ENCODE measurements at regions not wholly inside any gene's neighbourhood (a gene's known extent, or its start where the extent isn't known, plus 50 kb on each side); places are given as distances from the start of the nearest gene placed in this dataset.

DNA sequence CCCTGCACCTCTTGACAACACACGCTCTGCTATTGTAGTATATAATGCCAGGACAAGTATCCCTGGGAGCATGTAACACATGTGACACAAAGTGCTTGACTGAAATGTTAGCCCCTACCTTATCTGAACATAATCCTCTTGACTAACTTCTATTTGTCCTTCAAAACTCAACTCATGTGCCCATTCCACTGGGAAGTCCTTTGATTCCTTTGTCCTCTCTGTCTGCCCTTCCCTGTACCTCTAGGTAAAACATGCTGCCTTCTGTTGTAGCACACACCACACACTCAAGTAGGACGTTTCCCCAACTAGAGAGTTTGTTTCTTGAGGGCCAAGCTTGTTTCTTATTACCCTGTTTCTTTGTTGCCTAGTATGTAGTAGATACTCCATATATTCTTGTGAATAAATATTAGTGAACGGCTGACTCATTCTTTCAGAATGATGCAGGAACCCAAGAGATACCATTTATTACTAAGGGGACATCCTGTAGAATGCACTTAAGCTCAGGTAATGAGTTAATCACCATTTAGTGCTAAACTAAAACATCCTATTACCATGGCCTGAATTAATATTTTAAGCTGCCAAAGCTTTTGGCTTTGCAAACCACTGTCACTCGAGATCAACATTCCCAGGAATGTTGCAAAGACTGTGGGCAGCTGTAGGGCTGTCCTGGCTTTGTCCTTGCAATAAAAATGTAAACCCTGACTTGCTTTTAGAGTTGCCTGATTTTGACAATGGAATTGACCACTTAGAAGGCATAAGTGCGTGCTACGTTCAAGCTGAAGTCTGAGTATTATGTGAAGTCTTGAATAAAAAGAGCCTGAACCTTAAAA lies 313.4 kb downstream of the COG6 start:
- TF ChIP-seq, protein P1, sequence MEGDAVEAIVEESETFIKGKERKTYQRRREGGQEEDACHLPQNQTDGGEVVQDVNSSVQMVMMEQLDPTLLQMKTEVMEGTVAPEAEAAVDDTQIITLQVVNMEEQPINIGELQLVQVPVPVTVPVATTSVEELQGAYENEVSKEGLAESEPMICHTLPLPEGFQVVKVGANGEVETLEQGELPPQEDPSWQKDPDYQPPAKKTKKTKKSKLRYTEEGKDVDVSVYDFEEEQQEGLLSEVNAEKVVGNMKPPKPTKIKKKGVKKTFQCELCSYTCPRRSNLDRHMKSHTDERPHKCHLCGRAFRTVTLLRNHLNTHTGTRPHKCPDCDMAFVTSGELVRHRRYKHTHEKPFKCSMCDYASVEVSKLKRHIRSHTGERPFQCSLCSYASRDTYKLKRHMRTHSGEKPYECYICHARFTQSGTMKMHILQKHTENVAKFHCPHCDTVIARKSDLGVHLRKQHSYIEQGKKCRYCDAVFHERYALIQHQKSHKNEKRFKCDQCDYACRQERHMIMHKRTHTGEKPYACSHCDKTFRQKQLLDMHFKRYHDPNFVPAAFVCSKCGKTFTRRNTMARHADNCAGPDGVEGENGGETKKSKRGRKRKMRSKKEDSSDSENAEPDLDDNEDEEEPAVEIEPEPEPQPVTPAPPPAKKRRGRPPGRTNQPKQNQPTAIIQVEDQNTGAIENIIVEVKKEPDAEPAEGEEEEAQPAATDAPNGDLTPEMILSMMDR (IDR thresholded peaks at IDR 0.05) = no peak
- no peak for TF ChIP-seq ATF1 (CRISPR knock-in tag; IDR thresholded peaks at IDR 0.05)
- TF ChIP-seq, protein P2, sequence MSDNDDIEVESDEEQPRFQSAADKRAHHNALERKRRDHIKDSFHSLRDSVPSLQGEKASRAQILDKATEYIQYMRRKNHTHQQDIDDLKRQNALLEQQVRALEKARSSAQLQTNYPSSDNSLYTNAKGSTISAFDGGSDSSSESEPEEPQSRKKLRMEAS (CRISPR knock-in tag; IDR thresholded peaks at IDR 0.05) = no peak
- TF ChIP-seq, protein P3, sequence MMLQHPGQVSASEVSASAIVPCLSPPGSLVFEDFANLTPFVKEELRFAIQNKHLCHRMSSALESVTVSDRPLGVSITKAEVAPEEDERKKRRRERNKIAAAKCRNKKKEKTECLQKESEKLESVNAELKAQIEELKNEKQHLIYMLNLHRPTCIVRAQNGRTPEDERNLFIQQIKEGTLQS (CRISPR knock-in tag; conservative IDR thresholded peaks at IDR 0.05) = no peak
- TF ChIP-seq, protein P4, sequence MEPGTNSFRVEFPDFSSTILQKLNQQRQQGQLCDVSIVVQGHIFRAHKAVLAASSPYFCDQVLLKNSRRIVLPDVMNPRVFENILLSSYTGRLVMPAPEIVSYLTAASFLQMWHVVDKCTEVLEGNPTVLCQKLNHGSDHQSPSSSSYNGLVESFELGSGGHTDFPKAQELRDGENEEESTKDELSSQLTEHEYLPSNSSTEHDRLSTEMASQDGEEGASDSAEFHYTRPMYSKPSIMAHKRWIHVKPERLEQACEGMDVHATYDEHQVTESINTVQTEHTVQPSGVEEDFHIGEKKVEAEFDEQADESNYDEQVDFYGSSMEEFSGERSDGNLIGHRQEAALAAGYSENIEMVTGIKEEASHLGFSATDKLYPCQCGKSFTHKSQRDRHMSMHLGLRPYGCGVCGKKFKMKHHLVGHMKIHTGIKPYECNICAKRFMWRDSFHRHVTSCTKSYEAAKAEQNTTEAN (CRISPR knock-in tag; IDR thresholded peaks at IDR 0.05) = no peak
